GM23338 (cell line): ENCODE measurements at regions not wholly inside any gene's neighbourhood (a gene's known extent, or its start where the extent isn't known, plus 50 kb on each side); places are given as distances from the start of the nearest gene placed in this dataset.

Source experiments
- CTCF ChIP-seq, 2 experiments: fragments of 200-600 bp in 1 of 2; sonication (generic) in 1 of 2; conservative IDR thresholded peaks; 2 replicates each; pipeline versions ENCODE4 v1.5.1 to v1.6.1; 2016 to 2017; ENCODE audit warnings: antibody characterized with exemption in 2 of 2, low read depth in 2 of 2, mild to moderate bottlenecking in 2 of 2, moderate library complexity in 1 of 2
- POLR2AphosphoS5 ChIP-seq: IDR thresholded peaks from 2 replicates; pipeline ENCODE4 v1.6.1; 2016; ENCODE audit warnings: antibody characterized with exemption, low read depth
- REST ChIP-seq: IDR thresholded peaks from one replicate; pipeline ENCODE4 v1.6.1; 2018; ENCODE audit warnings: antibody characterized with exemption; ENCODE audit not compliant: unreplicated experiment

- no peak for TF ChIP-seq CTCF (conservative IDR thresholded peaks at IDR 0.05; ENCODE audit: low read depth in 2 of 2)
- no peak for TF ChIP-seq POLR2AphosphoS5
- no peak for TF ChIP-seq REST
These were observed 73.2 kb upstream of the NR3C1 start for GRCh38 chr5:143476601-143477211.
